GM12892 (cell line): ENCODE measurements at regions not wholly inside any gene's neighbourhood (a gene's known extent, or its start where the extent isn't known, plus 50 kb on each side); places are given as distances from the start of the nearest gene placed in this dataset.

ENCODE experiments used
- POLR2A ChIP-seq: IDR thresholded peaks from 2 replicates; pipeline ENCODE4 v1.6.1; 2011; ENCODE audit warnings: low read depth, low read length, control low read depth
- TAF1 ChIP-seq: IDR thresholded peaks from 2 replicates; pipeline ENCODE4 v1.6.1; 2011; ENCODE audit warnings: low read depth, mild to moderate bottlenecking, control low read depth, low read length, borderline replicate concordance

DNA sequence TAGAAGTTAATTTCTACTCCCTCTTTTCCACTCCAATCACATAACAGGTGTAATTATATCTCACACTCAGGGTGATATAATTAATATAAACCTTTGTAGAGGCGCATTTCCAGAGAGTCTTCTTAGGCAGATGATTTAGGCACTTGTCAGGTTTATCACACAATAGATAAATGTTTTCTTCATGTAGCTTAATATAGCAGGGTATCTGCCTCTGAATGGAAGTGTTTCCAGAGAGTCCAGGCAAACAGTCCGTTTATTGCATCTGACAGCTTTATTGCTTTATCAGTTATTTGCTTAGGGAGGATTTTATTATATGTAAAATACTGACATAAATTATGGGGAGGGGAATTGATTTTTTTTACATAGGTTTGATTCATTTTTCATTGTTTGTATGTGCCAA, 766.3 kb downstream of the SLC4A3 start:
- TF ChIP-seq POLR2A (no peak), TAF1 (no peak)
